B cell (primary cell): ENCODE measurements at regions not wholly inside any gene's neighbourhood (a gene's known extent, or its start where the extent isn't known, plus 50 kb on each side); places are given as distances from the start of the nearest gene placed in this dataset.

Experiments
- ATAC-seq: fragments of 200-7000 bp; cut with Tn5 transposase; one replicate; pipeline ENCODE4 v1.10.0; 2021; ENCODE audit warnings: low read depth, mild to moderate bottlenecking, moderate number of reproducible peaks, moderate library complexity
- CTCF ChIA-PET: fragments of 350-600 bp; sonication (Branson Sonifier 250); formaldehyde crosslinking; loops from one replicate; lab custom pipeline; 2021; ENCODE audit warnings: antibody characterized with exemption, inconsistent platforms; lab: Charles Lee
- POLR2A ChIA-PET: fragments of 350-600 bp; sonication (Branson Sonifier 250); formaldehyde crosslinking; loops from one replicate; lab custom pipeline; 2021; ENCODE audit warnings: antibody characterized with exemption; lab: Charles Lee
- DNase-seq: peaks from one replicate; pipeline ENCODE4 v3.0.0; 2013
- H2AFZ ChIP-seq: 2 replicates; pipeline ENCODE4 v1.6.1; 2012; ENCODE audit warnings: mild to moderate bottlenecking, low read depth, low read length; ENCODE audit not compliant: insufficient read depth, poor library complexity, severe bottlenecking
- H3K27ac ChIP-seq, 2 donors: 1 replicate in 1 of 2; 2 replicates in 1 of 2; pipeline ENCODE4 v1.5.1; 2012 to 2013; ENCODE audit warnings: low read length in 2 of 2, mild to moderate bottlenecking in 2 of 2, moderate library complexity in 1 of 2
- H3K27me3 ChIP-seq, 4 experiments: fragments of 200-600 bp in 1 of 4; sonication (generic) in 1 of 4; replicated peaks in 1 of 4; 1 replicate in 2 of 4; 2 replicates in 2 of 4; pipeline versions ENCODE4 v1.6.1 to v1.7.0; 2013 to 2016; ENCODE audit warnings: low read length in 3 of 4, mild to moderate bottlenecking in 2 of 4, mixed read lengths in 1 of 4, moderate library complexity in 1 of 4; ENCODE audit not compliant: insufficient read depth in 4 of 4, control insufficient read depth in 3 of 4; ENCODE audit errors: control extremely low read depth in 1 of 4
- H3K36me3 ChIP-seq, 2 experiments: replicated peaks in 1 of 2; 1 replicate in 1 of 2; 2 replicates in 1 of 2; pipeline versions ENCODE4 v1.6.1 to v1.7.1; 2013; ENCODE audit warnings: low read length in 1 of 2; ENCODE audit not compliant: insufficient read depth in 2 of 2, control insufficient read depth in 1 of 2; ENCODE audit errors: control extremely low read depth in 1 of 2, extremely low read depth in 1 of 2
- H3K4me1 ChIP-seq, 2 donors: fragments of 200-600 bp in 1 of 2; sonication (generic) in 1 of 2; 1 replicate in 1 of 2; 2 replicates in 1 of 2; pipeline versions ENCODE4 v1.5.1 to v1.6.1; 2013 to 2017; ENCODE audit warnings: low read length in 2 of 2; ENCODE audit not compliant: control insufficient read depth in 2 of 2, insufficient read depth in 2 of 2
- H3K4me2 ChIP-seq: replicated peaks from 2 replicates; pipeline ENCODE3; 2012; ENCODE audit warnings: mild to moderate bottlenecking, low read depth, low read length; ENCODE audit not compliant: poor library complexity, severe bottlenecking
- H3K4me3 ChIP-seq, 5 experiments: fragments of 200-600 bp in 1 of 5; sonication (generic) in 1 of 5; 1 replicate in 3 of 5; 2 replicates in 2 of 5; pipeline versions ENCODE4 v1.5.1 to v1.7.0; 2011 to 2016; ENCODE audit warnings: low read length in 4 of 5, mild to moderate bottlenecking in 4 of 5, low read depth in 2 of 5, control low read depth in 1 of 5, moderate library complexity in 1 of 5; ENCODE audit not compliant: insufficient read depth in 1 of 5; ENCODE audit errors: control extremely low read depth in 1 of 5, extremely low read depth in 1 of 5
- H3K79me2 ChIP-seq: fragments of 200-600 bp; sonication (generic); one replicate; pipeline ENCODE4 v1.6.0; 2016; ENCODE audit warnings: low read length; ENCODE audit not compliant: control insufficient read depth, insufficient read depth
- H3K9ac ChIP-seq: fragments of 200-600 bp; sonication (generic); 2 replicates; pipeline ENCODE4 v1.6.1; 2017; ENCODE audit warnings: mild to moderate bottlenecking, low read length, moderate library complexity
- H3K9me3 ChIP-seq, 3 donors: one replicate each; pipeline versions ENCODE4 v1.6.1 to v1.7.1; 2013; ENCODE audit warnings: low read length in 2 of 3; ENCODE audit not compliant: control insufficient read depth in 2 of 3, insufficient read depth in 1 of 3; ENCODE audit errors: control extremely low read depth in 1 of 3
- H4K20me1 ChIP-seq: 2 replicates; pipeline ENCODE4 v1.6.0; 2012; ENCODE audit warnings: mild to moderate bottlenecking, low read length; ENCODE audit not compliant: insufficient read depth, control insufficient read depth, poor library complexity, severe bottlenecking
- H3K27ac Mint-ChIP-seq: one replicate; pipeline ENCODE4 v1.8.0; 2021; ENCODE audit warnings: mixed read lengths
- H3K27me3 Mint-ChIP-seq: one replicate; pipeline ENCODE4 v1.8.0; 2021; ENCODE audit warnings: mixed read lengths
- H3K4me1 Mint-ChIP-seq: one replicate; pipeline ENCODE4 v1.8.0; 2021; ENCODE audit warnings: mixed read lengths
- H3K4me3 Mint-ChIP-seq: one replicate; pipeline ENCODE4 v1.8.0; 2021; ENCODE audit warnings: mixed read lengths
- H3K9me3 Mint-ChIP-seq: one replicate; pipeline ENCODE4 v1.8.0; 2022; ENCODE audit warnings: mixed read lengths; ENCODE audit not compliant: insufficient read depth
- CTCF ChIP-seq: fragments of 200-600 bp; IDR thresholded peaks from one replicate; pipeline ENCODE4 v1.8.0; 2022; ENCODE audit warnings: antibody characterized with exemption, mild to moderate bottlenecking
- EZH2 ChIP-seq: IDR thresholded peaks from 2 replicates; pipeline ENCODE4 v1.6.1; 2012; ENCODE audit warnings: borderline replicate concordance, low read depth, mild to moderate bottlenecking, moderate library complexity, low read length; ENCODE audit not compliant: insufficient read depth, poor library complexity, severe bottlenecking
- WGBS: methylation state at CpG from one replicate; pipeline ENCODE4 v1.1.5; 2013; ENCODE audit warnings: missing lambda C conversion rate; ENCODE audit not compliant: insufficient coverage; 5-methylcytosine and 5-hydroxymethylcytosine counted together
- intact Hi-C: fragments of 100-400 bp; cut with micrococcal nuclease; formaldehyde crosslinking; loops from one replicate; pipeline ENCODE4 v1.10.0; 2022

- intact Hi-C loops, result no loop called here
- no peak overlapping the region for H3K4me2 ChIP-seq
- POLR2A ChIA-PET, result no interaction called here
These were observed 287.9 kb downstream of the RPAP3 start for GRCh38 chr12:47417955-47418354.

GRCh38 chr12:47417121-47417520 lies 288.7 kb downstream of the RPAP3 start:
- Mint-ChIP-seq H3K27ac (no peak overlapping the region), H3K4me3 (no peak overlapping the region)
- H3K4me3 ChIP-seq, result no peak overlapping the region

More at GRCh38 chr12:47417955-47418354, 287.9 kb downstream of the RPAP3 start:
- H3K9me3 ChIP-seq, result no peaks in the 10 kb centered on the region
- H3K27ac ChIP-seq, result no peak overlapping the region
- H2AFZ ChIP-seq, result no peak overlapping the region
- H3K4me3 ChIP-seq, result no peak overlapping the region
- Mint-ChIP-seq H3K9me3 (no peaks in the 10 kb centered on the region), H3K27ac (no peak overlapping the region), H3K27me3 (peaks cover 6% of the 10 kb centered on the region), H3K4me3 (no peak overlapping the region), H3K4me1 (peaks cover 11% of the 10 kb centered on the region)
- no peak overlapping the region for H3K9ac ChIP-seq
- no peak for TF ChIP-seq CTCF
- no peak for TF ChIP-seq EZH2
- WGBS, result 89% methylated on average over 1 of the region's 1 CpG
- peaks cover 0 to 2% (median 0%) of the 10 kb centered on the region in 4 experiments for H3K27me3 ChIP-seq
- DNase-seq (no peak), ATAC-seq (no peak)
- H3K79me2 ChIP-seq, result no peaks in the 10 kb centered on the region
- no peaks in the 10 kb centered on the region for H4K20me1 ChIP-seq
- CTCF ChIA-PET, result interaction anchor here (1.7 kb wide), 1 partner anchor 10 kb away, joined by 6 read pairs; no protein-coding TSS in a partner anchor
- no peaks in the 10 kb centered on the region for H3K36me3 ChIP-seq
- H3K4me1 ChIP-seq, result no peaks in the 10 kb centered on the region

More at GRCh38 chr12:47417121-47417520, 288.7 kb downstream of the RPAP3 start:
- H3K27me3 ChIP-seq, result peaks cover 0 to 2% (median 0%) of the 10 kb centered on the region in 4 experiments
- TF ChIP-seq CTCF, result no peak
- TF ChIP-seq EZH2, result no peak
- POLR2A ChIA-PET, result no interaction called here
- no peak for DNase-seq
- H3K27ac ChIP-seq, result no peak overlapping the region
- no peaks in the 10 kb centered on the region for H4K20me1 ChIP-seq
- no peak for ATAC-seq
- H2AFZ ChIP-seq, result no peak overlapping the region
- CTCF ChIA-PET, result no interaction called here
- H3K4me1 ChIP-seq, result no peaks in the 10 kb centered on the region
- Mint-ChIP-seq H3K9me3 (no peaks in the 10 kb centered on the region), H3K4me1 (peaks cover 11% of the 10 kb centered on the region), H3K27me3 (peaks cover 6% of the 10 kb centered on the region)
- no peaks in the 10 kb centered on the region for H3K79me2 ChIP-seq
- 70% methylated on average over 2 of the region's 6 CpGs for WGBS
- intact Hi-C loops, result no loop called here
- H3K9me3 ChIP-seq, result no peaks in the 10 kb centered on the region
- H3K36me3 ChIP-seq, result no peaks in the 10 kb centered on the region
- H3K4me2 ChIP-seq, result no peak overlapping the region
- no peak overlapping the region for H3K9ac ChIP-seq
